22Rv1 (cell line): ENCODE measurements at regions not wholly inside any gene's neighbourhood (a gene's known extent, or its start where the extent isn't known, plus 50 kb on each side); places are given as distances from the start of the nearest gene placed in this dataset.

Source experiments
- ZFX ChIP-seq: fragments of 450-650 bp; IDR thresholded peaks from 2 replicates; pipeline ENCODE4 v1.6.1; 2017; ENCODE audit warnings: antibody characterized with exemption, borderline replicate concordance
- TF ChIP-seq, protein P1 (sequence below): fragments of 450-650 bp; IDR thresholded peaks from 2 replicates; pipeline ENCODE4 v1.5.1; 2017; ENCODE audit warnings: mild to moderate bottlenecking

DNA sequence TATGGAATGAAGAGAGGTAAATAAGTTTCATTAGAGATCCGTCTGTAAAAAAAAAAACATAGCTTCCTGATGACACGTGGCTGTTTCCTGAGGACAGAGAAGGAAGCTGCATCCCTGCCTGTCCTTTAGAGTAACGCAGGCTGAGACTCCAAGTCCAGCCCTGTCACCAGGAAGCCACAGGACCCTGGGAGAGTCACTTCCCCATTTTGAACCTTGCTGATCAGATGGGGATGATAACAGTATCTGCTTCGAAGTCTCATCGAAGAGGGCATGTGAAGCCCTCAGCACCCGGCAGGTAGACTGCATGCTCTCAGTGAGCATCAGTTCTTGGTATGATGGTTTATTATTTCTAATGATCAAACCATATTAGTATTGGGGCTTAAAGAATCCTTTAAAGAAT, 139.1 kb upstream of the KCNG1 start:
- TF ChIP-seq, protein P1, sequence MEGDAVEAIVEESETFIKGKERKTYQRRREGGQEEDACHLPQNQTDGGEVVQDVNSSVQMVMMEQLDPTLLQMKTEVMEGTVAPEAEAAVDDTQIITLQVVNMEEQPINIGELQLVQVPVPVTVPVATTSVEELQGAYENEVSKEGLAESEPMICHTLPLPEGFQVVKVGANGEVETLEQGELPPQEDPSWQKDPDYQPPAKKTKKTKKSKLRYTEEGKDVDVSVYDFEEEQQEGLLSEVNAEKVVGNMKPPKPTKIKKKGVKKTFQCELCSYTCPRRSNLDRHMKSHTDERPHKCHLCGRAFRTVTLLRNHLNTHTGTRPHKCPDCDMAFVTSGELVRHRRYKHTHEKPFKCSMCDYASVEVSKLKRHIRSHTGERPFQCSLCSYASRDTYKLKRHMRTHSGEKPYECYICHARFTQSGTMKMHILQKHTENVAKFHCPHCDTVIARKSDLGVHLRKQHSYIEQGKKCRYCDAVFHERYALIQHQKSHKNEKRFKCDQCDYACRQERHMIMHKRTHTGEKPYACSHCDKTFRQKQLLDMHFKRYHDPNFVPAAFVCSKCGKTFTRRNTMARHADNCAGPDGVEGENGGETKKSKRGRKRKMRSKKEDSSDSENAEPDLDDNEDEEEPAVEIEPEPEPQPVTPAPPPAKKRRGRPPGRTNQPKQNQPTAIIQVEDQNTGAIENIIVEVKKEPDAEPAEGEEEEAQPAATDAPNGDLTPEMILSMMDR, result no peak
- TF ChIP-seq ZFX, result no peak
